HepG2 (cell line): ENCODE measurements at regions not wholly inside any gene's neighbourhood (a gene's known extent, or its start where the extent isn't known, plus 50 kb on each side); places are given as distances from the start of the nearest gene placed in this dataset.

ENCODE experiments used
- ATAC-seq: fragments of 200-7000 bp; cut with Tn5 transposase; 3 replicates; pipeline ENCODE4 v1.9.1; 2020; ENCODE audit warnings: mild to moderate bottlenecking, moderate library complexity
- BruUV-seq: library from RNA; stranded (reverse); fragments of 400-500 nt; replicated peaks from 2 replicates; lab custom pipeline; 2021; lab: Mats Ljungman, UMichigan
- CTCF ChIA-PET: fragments of 300-600 bp; formaldehyde crosslinking; extraction: SDS; loops from one replicate; lab custom pipeline; 2021; ENCODE audit warnings: low total read pairs, inconsistent platforms, low intra/inter-chr PET ratio; lab: Yijun Ruan, JAX
- POLR2A ChIA-PET: fragments of 350-600 bp; sonication (Branson Sonifier 250); formaldehyde crosslinking; loops from one replicate; lab custom pipeline; 2020; ENCODE audit warnings: antibody characterized with exemption, inconsistent platforms; lab: Yijun Ruan, JAX
- DNase-seq: peaks from one replicate; pipeline ENCODE4 v3.0.0-alpha.2; 2015; ENCODE audit warnings: low spot score
- FAIRE-seq: peaks from 3 replicates; lab custom pipeline; 2011; peaks lifted over from hg19 to GRCh38; lab: Jason Lieb, UNC
- H2AFZ ChIP-seq: one replicate; pipeline ENCODE4 v1.6.1; 2011; ENCODE audit warnings: low read length, inconsistent platforms
- H3K27ac ChIP-seq: fragments of 300-600 bp; 3 replicates; pipeline ENCODE4 v1.8.0; 2011; ENCODE audit warnings: mixed run types, mild to moderate bottlenecking, mixed read lengths, low read length, inconsistent platforms; ENCODE audit not compliant: insufficient read depth; ENCODE audit errors: extremely low read length
- H3K27me3 ChIP-seq, 2 experiments: fragments of 200-600 bp in 1 of 2; 2 replicates in 1 of 2; 3 replicates in 1 of 2; pipeline versions ENCODE4 v1.6.0 to v1.8.0; 2011; ENCODE audit warnings: low read length in 2 of 2, mild to moderate bottlenecking in 2 of 2, moderate library complexity in 2 of 2, inconsistent platforms in 1 of 2; ENCODE audit not compliant: insufficient read depth in 2 of 2, control insufficient read depth in 1 of 2
- H3K36me3 ChIP-seq, 2 experiments: fragments of 200-600 bp in 1 of 2; replicated peaks in 1 of 2; 2 replicates in 1 of 2; 3 replicates in 1 of 2; pipeline versions ENCODE4 v1.5.1 to v1.8.0; 2011; ENCODE audit warnings: low read length in 2 of 2, inconsistent platforms in 1 of 2; ENCODE audit not compliant: insufficient read depth in 2 of 2, control insufficient read depth in 1 of 2
- H3K4me1 ChIP-seq: 2 replicates; pipeline ENCODE4 v1.5.1; 2012; ENCODE audit warnings: low read length, inconsistent platforms; ENCODE audit not compliant: insufficient read depth
- H3K4me2 ChIP-seq: 2 replicates; pipeline ENCODE4 v1.6.0; 2011; ENCODE audit warnings: low read depth, low read length, inconsistent platforms
- H3K4me3 ChIP-seq, 3 experiments: fragments of 200-600 bp in 1 of 3; sonication (generic), shearing (Covaris generic) in 1 of 3; replicated peaks in 1 of 3; 2 replicates each; pipeline ENCODE4 v1.5.1; 2011 to 2016; ENCODE audit warnings: low read length in 3 of 3, inconsistent platforms in 2 of 3, low read depth in 2 of 3, mild to moderate bottlenecking in 2 of 3, control low read depth in 1 of 3, mixed read lengths in 1 of 3; ENCODE audit not compliant: insufficient read depth in 1 of 3
- H3K79me2 ChIP-seq: one replicate; pipeline ENCODE4 v1.6.1; 2011; ENCODE audit warnings: low read length, inconsistent platforms; ENCODE audit not compliant: insufficient read depth
- H3K9ac ChIP-seq: 2 replicates; pipeline ENCODE4 v1.6.0; 2011; ENCODE audit warnings: mild to moderate bottlenecking, low read depth, low read length, inconsistent platforms; ENCODE audit not compliant: insufficient read depth
- H3K9me3 ChIP-seq: 2 replicates; pipeline ENCODE4 v1.5.1; 2012; ENCODE audit warnings: mild to moderate bottlenecking, low read length
- H4K20me1 ChIP-seq: 2 replicates; pipeline ENCODE4 v1.6.0; 2011; ENCODE audit warnings: inconsistent platforms, mild to moderate bottlenecking, low read length, moderate library complexity; ENCODE audit not compliant: insufficient read depth
- ATRX ChIP-seq: sonication (generic); formaldehyde crosslinking; IDR thresholded peaks from 2 replicates; pipeline ENCODE4 v1.4.0; 2020; ENCODE audit warnings: missing genetic modification reagents, borderline replicate concordance
- HOMEZ ChIP-seq: IDR thresholded peaks from 2 replicates; pipeline ENCODE4 v1.6.1; 2016; ENCODE audit warnings: low read depth
- MAFF ChIP-seq: IDR thresholded peaks from 2 replicates; pipeline ENCODE4 v1.6.1; 2011; ENCODE audit warnings: low read depth, low read length, improper control_type of control experiment
- MAFK ChIP-seq, 2 experiments: IDR thresholded peaks in 1 of 2; conservative IDR thresholded peaks in 1 of 2; 2 replicates each; pipeline ENCODE4 v1.6.1; 2011; ENCODE audit warnings: improper control_type of control experiment in 2 of 2, low read length in 2 of 2
- MAZ ChIP-seq, 2 experiments: sonication (generic) in 1 of 2; formaldehyde crosslinking in 1 of 2; IDR thresholded peaks; 2 replicates each; pipeline versions ENCODE4 v1.5.0 to v1.6.1; 2012 to 2020; ENCODE audit warnings: low read depth in 2 of 2, mild to moderate bottlenecking in 2 of 2, borderline replicate concordance in 1 of 2, improper control_type of control experiment in 1 of 2, low read length in 1 of 2, missing genetic modification reagents in 1 of 2, moderate library complexity in 1 of 2
- STAT6 ChIP-seq: sonication (generic); formaldehyde crosslinking; IDR thresholded peaks from 2 replicates; pipeline ENCODE4 v1.4.0; 2020; ENCODE audit warnings: missing genetic modification reagents, mild to moderate bottlenecking, borderline replicate concordance
- TOPORS ChIP-seq: sonication (generic); formaldehyde crosslinking; IDR thresholded peaks from 2 replicates; pipeline ENCODE4 v1.8.0; 2023; ENCODE audit warnings: mild to moderate bottlenecking, missing genetic modification reagents
- ZNF317 ChIP-seq: sonication (generic); formaldehyde crosslinking; IDR thresholded peaks from 2 replicates; pipeline ENCODE4 v1.5.0; 2020; ENCODE audit warnings: mild to moderate bottlenecking, missing genetic modification reagents
- ZNF552 ChIP-seq: sonication (generic); formaldehyde crosslinking; IDR thresholded peaks from 2 replicates; pipeline ENCODE4 v1.9.0; 2022; ENCODE audit warnings: missing genetic modification reagents, mild to moderate bottlenecking, borderline replicate concordance
- ZNF589 ChIP-seq: sonication (generic); formaldehyde crosslinking; conservative IDR thresholded peaks from 2 replicates; pipeline ENCODE4 v1.8.0; 2022; ENCODE audit warnings: mild to moderate bottlenecking, moderate library complexity, missing genetic modification reagents
- WGBS: methylation state at CpG from one replicate; pipeline ENCODE4 v1.1.6; 2017; ENCODE audit warnings: low lambda C conversion rate; 5-methylcytosine and 5-hydroxymethylcytosine counted together
- in situ Hi-C: cut with HindIII; loops from 2 replicates; pipeline ENCODE4 v1.10.0; 2017; ENCODE audit warnings: low pct_unique_long_range_greater_than_20kb; ENCODE audit not compliant: extremely low pct_ligation_motif_present
- intact Hi-C: fragments of 100-400 bp; cut with micrococcal nuclease; formaldehyde crosslinking; loops from one replicate; pipeline ENCODE4 v1.10.0; 2022; ENCODE audit not compliant: unreplicated experiment
- TF ChIP-seq, protein P1 (sequence below): fragments of 450-650 bp; IDR thresholded peaks from 2 replicates; pipeline ENCODE4 v1.6.1; 2017
- TF ChIP-seq, protein P2 (sequence below): sonication (generic); IDR thresholded peaks from 2 replicates; pipeline ENCODE4 v1.6.1; 2016; ENCODE audit warnings: low read depth, borderline replicate concordance

DNA sequence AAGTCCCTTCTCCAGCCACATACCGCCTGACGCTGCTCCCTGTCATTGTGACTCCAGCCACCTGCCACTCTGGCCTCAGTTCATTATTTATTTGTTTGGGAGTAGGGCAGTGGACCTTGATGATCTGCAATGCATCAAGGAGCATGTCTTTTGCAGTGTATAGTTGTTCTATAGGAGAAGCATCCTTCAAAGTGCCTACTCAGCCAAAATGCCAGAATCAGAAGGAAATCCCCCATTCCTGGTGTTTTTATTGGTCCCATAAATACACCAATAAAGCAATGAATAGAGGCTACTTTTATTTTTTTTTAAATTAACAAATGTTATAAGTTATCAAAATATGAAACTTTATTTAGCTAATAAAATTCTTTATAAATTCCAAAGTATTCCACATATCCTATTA, 123.8 kb upstream of the NSMCE3 start:
- no peak overlapping the region for H3K9ac ChIP-seq
- H3K9me3 ChIP-seq = no peaks in the 10 kb centered on the region
- no peaks in the 10 kb centered on the region for H3K4me1 ChIP-seq
- no peaks in the 10 kb centered on the region; a peak in 1 of 5 replicates for H3K27me3 ChIP-seq
- ATAC-seq (no peak), DNase-seq (no peak), FAIRE-seq (no peak)
- no peak overlapping the region for H3K4me3 ChIP-seq
- POLR2A ChIA-PET = no interaction called here
- H2AFZ ChIP-seq = no peak overlapping the region
- H4K20me1 ChIP-seq = no peaks in the 10 kb centered on the region
- no peaks in the 10 kb centered on the region for H3K36me3 ChIP-seq
- H3K79me2 ChIP-seq = no peaks in the 10 kb centered on the region
- WGBS = 11% methylated on average over 2 of the region's 2 CpGs
- CTCF ChIA-PET = no interaction called here
- intact Hi-C loops = no loop called here
- BruUV-seq = no TSS peak
- H3K27ac ChIP-seq = no peak overlapping the region
- in situ Hi-C loops = no loop called here
- H3K4me2 ChIP-seq = no peak overlapping the region
- TF ChIP-seq ATRX (CRISPR knock-in tag) (no peak), HOMEZ (CRISPR knock-in tag) (no peak), MAFF (0 out of 2 replicates have a peak, but pooled peaks have one; percentile 24), MAFK (conservative IDR thresholded peaks at IDR 0.05 in 1 of 2, IDR thresholded peaks at IDR 0.05 in 1 of 2; ENCODE audit: low read length in 2 of 2) (peak in 1 of 2 experiments; percentile 51; a peak in 2 of 4 replicates), ZNF589 (CRISPR knock-in tag) (no peak)

DNA sequence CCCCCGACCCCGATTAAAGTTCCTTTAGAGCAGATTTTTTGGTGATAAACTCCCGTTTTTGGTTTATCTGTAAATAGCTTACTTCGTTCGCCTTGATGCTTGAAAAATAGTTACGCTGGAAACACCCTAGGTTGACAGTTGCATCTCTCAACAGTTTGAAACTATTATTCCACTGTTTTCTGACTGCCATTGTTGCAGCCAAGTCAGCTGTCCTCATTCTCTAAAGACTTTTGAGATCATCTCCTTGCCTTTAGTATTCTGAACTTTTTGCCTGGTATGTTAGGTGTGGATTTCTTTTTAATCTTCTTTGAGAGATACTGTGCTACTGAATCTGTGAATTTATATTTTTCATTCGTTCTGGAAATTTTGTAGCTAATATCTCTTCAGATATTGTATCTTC, 122.7 kb upstream of the NSMCE3 start:
- ATAC-seq (no peak), DNase-seq (no peak), FAIRE-seq (no peak)
- Histone ChIP-seq H3K36me3 (no peaks in the 10 kb centered on the region), H3K4me3 (no peak overlapping the region), H3K4me1 (no peaks in the 10 kb centered on the region), H3K9me3 (no peaks in the 10 kb centered on the region), H4K20me1 (no peaks in the 10 kb centered on the region), H3K9ac (no peak overlapping the region), H3K27ac (no peak overlapping the region), H2AFZ (no peak overlapping the region), H3K27me3 (no peaks in the 10 kb centered on the region; a peak in 1 of 5 replicates), H3K4me2 (no peak overlapping the region), H3K79me2 (no peaks in the 10 kb centered on the region)
- BruUV-seq = no TSS peak
- intact Hi-C loops (no loop called here), in situ Hi-C loops (no loop called here)
- ChIA-PET CTCF (no interaction called here), POLR2A (no interaction called here)
- no peak for TF ChIP-seq MAZ (IDR thresholded peaks at IDR 0.05; ENCODE audit: borderline replicate concordance, low read depth, low read length)
- no peak for TF ChIP-seq MAZ (CRISPR knock-in tag; IDR thresholded peaks at IDR 0.05; ENCODE audit: low read depth)
- TF ChIP-seq ZNF552 (CRISPR knock-in tag) = no peak
- peak; percentile 91 for TF ChIP-seq ZNF317
- TF ChIP-seq, protein P1, sequence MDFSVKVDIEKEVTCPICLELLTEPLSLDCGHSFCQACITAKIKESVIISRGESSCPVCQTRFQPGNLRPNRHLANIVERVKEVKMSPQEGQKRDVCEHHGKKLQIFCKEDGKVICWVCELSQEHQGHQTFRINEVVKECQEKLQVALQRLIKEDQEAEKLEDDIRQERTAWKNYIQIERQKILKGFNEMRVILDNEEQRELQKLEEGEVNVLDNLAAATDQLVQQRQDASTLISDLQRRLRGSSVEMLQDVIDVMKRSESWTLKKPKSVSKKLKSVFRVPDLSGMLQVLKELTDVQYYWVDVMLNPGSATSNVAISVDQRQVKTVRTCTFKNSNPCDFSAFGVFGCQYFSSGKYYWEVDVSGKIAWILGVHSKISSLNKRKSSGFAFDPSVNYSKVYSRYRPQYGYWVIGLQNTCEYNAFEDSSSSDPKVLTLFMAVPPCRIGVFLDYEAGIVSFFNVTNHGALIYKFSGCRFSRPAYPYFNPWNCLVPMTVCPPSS = no peak
- no peak for TF ChIP-seq TOPORS (CRISPR knock-in tag)
- no peak for TF ChIP-seq STAT6 (CRISPR knock-in tag)
- TF ChIP-seq, protein P2, sequence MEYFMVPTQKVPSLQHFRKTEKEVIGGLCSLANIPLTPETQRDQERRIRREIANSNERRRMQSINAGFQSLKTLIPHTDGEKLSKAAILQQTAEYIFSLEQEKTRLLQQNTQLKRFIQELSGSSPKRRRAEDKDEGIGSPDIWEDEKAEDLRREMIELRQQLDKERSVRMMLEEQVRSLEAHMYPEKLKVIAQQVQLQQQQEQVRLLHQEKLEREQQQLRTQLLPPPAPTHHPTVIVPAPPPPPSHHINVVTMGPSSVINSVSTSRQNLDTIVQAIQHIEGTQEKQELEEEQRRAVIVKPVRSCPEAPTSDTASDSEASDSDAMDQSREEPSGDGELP = no peak
- WGBS = 29% methylated on average over 7 of the region's 7 CpGs
